HG03521 (cell line): ENCODE measurements at regions not wholly inside any gene's neighbourhood (a gene's known extent, or its start where the extent isn't known, plus 50 kb on each side); places are given as distances from the start of the nearest gene placed in this dataset.
"Not testable (repeated sequence)": the region's sequence is repeated elsewhere in the genome, so short reads cannot be mapped to it uniquely, and the experiment has no call there.

Source experiments
- ATAC-seq: cut with Tn5 transposase; IDR thresholded peaks from one replicate; pipeline ENCODE4 v1.9.1; 2021; ENCODE audit warnings: mild to moderate bottlenecking, moderate library complexity; ENCODE audit not compliant: unreplicated experiment

- ATAC-seq: not testable (repeated sequence)
These were observed 53.1 kb downstream of the HSFY1 start for GRCh38 chrY:18599606-18600005.

GRCh38 chrY:18601287-18601686 lies 54.8 kb downstream of the HSFY1 start:
- ATAC-seq: peak; percentile 88

- ATAC-seq: not testable (repeated sequence)
These were observed 59.7 kb downstream of the HSFY1 start for GRCh38 chrY:18606251-18606650.

GRCh38 chrY:18608205-18608604 lies 61.7 kb downstream of the HSFY1 start:
- ATAC-seq: not testable (repeated sequence)

GRCh38 chrY:18615809-18616208 lies 69.3 kb downstream of the HSFY1 start:
- ATAC-seq: not testable (repeated sequence)

- not testable (repeated sequence) for ATAC-seq
These were observed 83.4 kb downstream of the HSFY1 start for GRCh38 chrY:18629805-18630516.

- not testable (repeated sequence) for ATAC-seq
These were observed 84.1 kb downstream of the HSFY1 start for GRCh38 chrY:18630571-18630970.

GRCh38 chrY:18631610-18632009 lies 85.1 kb downstream of the HSFY1 start:
- not testable (repeated sequence) for ATAC-seq

GRCh38 chrY:18650746-18651145 lies 104.2 kb downstream of the HSFY1 start:
- ATAC-seq: no peak

GRCh38 chrY:18664559-18664958 lies 109.0 kb downstream of the HSFY2 start:
- ATAC-seq: no peak

GRCh38 chrY:18669790-18670189 lies 103.7 kb downstream of the HSFY2 start:
- no peak for ATAC-seq

GRCh38 chrY:18671970-18672369 lies 101.6 kb downstream of the HSFY2 start:
- ATAC-seq: no peak

- ATAC-seq: not testable (repeated sequence)
These were observed 87.5 kb downstream of the HSFY2 start for GRCh38 chrY:18686027-18686426.

GRCh38 chrY:18688362-18688761 lies 85.2 kb downstream of the HSFY2 start:
- ATAC-seq: not testable (repeated sequence)

GRCh38 chrY:18689420-18689819 lies 84.1 kb downstream of the HSFY2 start:
- ATAC-seq: not testable (repeated sequence)

- not testable (repeated sequence) for ATAC-seq
These were observed 83.5 kb downstream of the HSFY2 start for GRCh38 chrY:18689890-18690593.

- not testable (repeated sequence) for ATAC-seq
These were observed 76.7 kb downstream of the HSFY2 start for GRCh38 chrY:18696788-18697187.

GRCh38 chrY:18704198-18704597 lies 69.3 kb downstream of the HSFY2 start:
- ATAC-seq: not testable (repeated sequence)

GRCh38 chrY:18711785-18712184 lies 61.8 kb downstream of the HSFY2 start:
- not testable (repeated sequence) for ATAC-seq

GRCh38 chrY:18713760-18714159 lies 59.8 kb downstream of the HSFY2 start:
- not testable (repeated sequence) for ATAC-seq

- ATAC-seq: peak; percentile 74
These were observed 54.8 kb downstream of the HSFY2 start for GRCh38 chrY:18718714-18719113.

GRCh38 chrY:18720395-18720794 lies 53.1 kb downstream of the HSFY2 start:
- not testable (repeated sequence) for ATAC-seq
